Astrocyte (in vitro differentiated cells and primary cell): ENCODE measurements at regions not wholly inside any gene's neighbourhood (a gene's known extent, or its start where the extent isn't known, plus 50 kb on each side); places are given as distances from the start of the nearest gene placed in this dataset.

ENCODE experiments used
- DNase-seq: peaks from one replicate; pipeline ENCODE4 v3.0.0-alpha.2; 2010; ENCODE audit warnings: low read depth
- FAIRE-seq: peaks from 2 replicates; lab custom pipeline; 2011; peaks lifted over from hg19 to GRCh38; lab: Jason Lieb, UNC
- H2AFZ ChIP-seq: 2 replicates; pipeline ENCODE4 v1.6.0; 2012; ENCODE audit warnings: low read depth, low read length, inconsistent platforms
- H3K27ac ChIP-seq: 2 replicates; pipeline ENCODE4 v1.5.1; 2011; ENCODE audit warnings: low read depth, low read length, inconsistent platforms
- H3K27me3 ChIP-seq: 2 replicates; pipeline ENCODE4 v1.6.0; 2011; ENCODE audit warnings: low read length, inconsistent platforms; ENCODE audit not compliant: insufficient read depth
- H3K36me3 ChIP-seq: 2 replicates; pipeline ENCODE4 v1.5.1; 2011; ENCODE audit warnings: low read length, inconsistent platforms; ENCODE audit not compliant: insufficient read depth
- H3K4me1 ChIP-seq: 2 replicates; pipeline ENCODE4 v1.5.1; 2011; ENCODE audit warnings: low read length, inconsistent platforms; ENCODE audit not compliant: insufficient read depth
- H3K4me2 ChIP-seq: 2 replicates; pipeline ENCODE4 v1.6.0; 2012; ENCODE audit warnings: low read length, inconsistent platforms
- H3K4me3 ChIP-seq: 2 replicates; pipeline ENCODE4 v1.5.1; 2011; ENCODE audit warnings: low read depth, mild to moderate bottlenecking, low read length, inconsistent platforms; ENCODE audit not compliant: insufficient read depth
- H3K79me2 ChIP-seq: 2 replicates; pipeline ENCODE4 v1.6.0; 2012; ENCODE audit warnings: mild to moderate bottlenecking, low read length, inconsistent platforms; ENCODE audit not compliant: insufficient read depth
- H3K9ac ChIP-seq: 2 replicates; pipeline ENCODE4 v1.6.0; 2012; ENCODE audit warnings: mild to moderate bottlenecking, low read length, inconsistent platforms
- H3K9me3 ChIP-seq: 2 replicates; pipeline ENCODE4 v1.5.1; 2012; ENCODE audit warnings: low read depth, mild to moderate bottlenecking, low read length, inconsistent platforms; ENCODE audit not compliant: insufficient read depth
- H4K20me1 ChIP-seq: 2 replicates; pipeline ENCODE4 v1.6.0; 2012; ENCODE audit warnings: low read length, inconsistent platforms; ENCODE audit not compliant: insufficient read depth
- H3K27ac Mint-ChIP-seq: one replicate; pipeline ENCODE4 v1.8.0; 2021; ENCODE audit warnings: mild to moderate bottlenecking, mixed read lengths; ENCODE audit not compliant: unreplicated experiment
- H3K27me3 Mint-ChIP-seq: one replicate; pipeline ENCODE4 v1.8.0; 2021; ENCODE audit warnings: low read depth, mixed read lengths; ENCODE audit not compliant: unreplicated experiment
- H3K36me3 Mint-ChIP-seq: one replicate; pipeline ENCODE4 v1.8.0; 2021; ENCODE audit warnings: low read depth, mixed read lengths; ENCODE audit not compliant: unreplicated experiment
- H3K4me1 Mint-ChIP-seq: one replicate; pipeline ENCODE4 v1.8.0; 2021; ENCODE audit warnings: low read depth, mixed read lengths; ENCODE audit not compliant: unreplicated experiment
- H3K4me3 Mint-ChIP-seq: one replicate; pipeline ENCODE4 v1.8.0; 2021; ENCODE audit warnings: mild to moderate bottlenecking, moderate library complexity, mixed read lengths; ENCODE audit not compliant: unreplicated experiment
- H3K9me3 Mint-ChIP-seq: one replicate; pipeline ENCODE4 v1.8.0; 2021; ENCODE audit warnings: mild to moderate bottlenecking, mixed read lengths; ENCODE audit not compliant: unreplicated experiment
- EZH2 ChIP-seq: IDR thresholded peaks from 2 replicates; pipeline ENCODE4 v1.6.1; 2012; ENCODE audit warnings: mild to moderate bottlenecking, low read length, inconsistent platforms; ENCODE audit not compliant: insufficient read depth
- TF ChIP-seq, protein P1 (sequence below): IDR thresholded peaks from 2 replicates; pipeline ENCODE4 v1.5.1; 2011; ENCODE audit warnings: low read depth, mild to moderate bottlenecking, inconsistent platforms, low read length, moderate library complexity; ENCODE audit not compliant: insufficient read depth

- no peaks in the 10 kb centered on the region for H3K4me1 Mint-ChIP-seq
- Histone ChIP-seq H3K27me3 (no peaks in the 10 kb centered on the region), H3K27ac (no peak overlapping the region), H4K20me1 (no peaks in the 10 kb centered on the region), H3K9ac (no peak overlapping the region), H2AFZ (no peak overlapping the region), H3K79me2 (no peaks in the 10 kb centered on the region), H3K4me2 (no peak overlapping the region), H3K36me3 (no peaks in the 10 kb centered on the region), H3K4me1 (no peaks in the 10 kb centered on the region), H3K9me3 (no peaks in the 10 kb centered on the region), H3K4me3 (no peak overlapping the region)
- peaks cover 9% of the 10 kb centered on the region for H3K9me3 Mint-ChIP-seq
- peaks cover 2% of the 10 kb centered on the region for H3K36me3 Mint-ChIP-seq
- H3K4me3 Mint-ChIP-seq: no peak overlapping the region
- peak; percentile 77 for FAIRE-seq
- H3K27ac Mint-ChIP-seq: no peak overlapping the region
- H3K27me3 Mint-ChIP-seq: peaks cover 2% of the 10 kb centered on the region
- no peak for DNase-seq
- TF ChIP-seq EZH2: no peak
- TF ChIP-seq, protein P1, sequence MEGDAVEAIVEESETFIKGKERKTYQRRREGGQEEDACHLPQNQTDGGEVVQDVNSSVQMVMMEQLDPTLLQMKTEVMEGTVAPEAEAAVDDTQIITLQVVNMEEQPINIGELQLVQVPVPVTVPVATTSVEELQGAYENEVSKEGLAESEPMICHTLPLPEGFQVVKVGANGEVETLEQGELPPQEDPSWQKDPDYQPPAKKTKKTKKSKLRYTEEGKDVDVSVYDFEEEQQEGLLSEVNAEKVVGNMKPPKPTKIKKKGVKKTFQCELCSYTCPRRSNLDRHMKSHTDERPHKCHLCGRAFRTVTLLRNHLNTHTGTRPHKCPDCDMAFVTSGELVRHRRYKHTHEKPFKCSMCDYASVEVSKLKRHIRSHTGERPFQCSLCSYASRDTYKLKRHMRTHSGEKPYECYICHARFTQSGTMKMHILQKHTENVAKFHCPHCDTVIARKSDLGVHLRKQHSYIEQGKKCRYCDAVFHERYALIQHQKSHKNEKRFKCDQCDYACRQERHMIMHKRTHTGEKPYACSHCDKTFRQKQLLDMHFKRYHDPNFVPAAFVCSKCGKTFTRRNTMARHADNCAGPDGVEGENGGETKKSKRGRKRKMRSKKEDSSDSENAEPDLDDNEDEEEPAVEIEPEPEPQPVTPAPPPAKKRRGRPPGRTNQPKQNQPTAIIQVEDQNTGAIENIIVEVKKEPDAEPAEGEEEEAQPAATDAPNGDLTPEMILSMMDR: no peak
Measured at GRCh38 chr10:3385487-3385886, 212.9 kb upstream of the PITRM1 start.

DNA sequence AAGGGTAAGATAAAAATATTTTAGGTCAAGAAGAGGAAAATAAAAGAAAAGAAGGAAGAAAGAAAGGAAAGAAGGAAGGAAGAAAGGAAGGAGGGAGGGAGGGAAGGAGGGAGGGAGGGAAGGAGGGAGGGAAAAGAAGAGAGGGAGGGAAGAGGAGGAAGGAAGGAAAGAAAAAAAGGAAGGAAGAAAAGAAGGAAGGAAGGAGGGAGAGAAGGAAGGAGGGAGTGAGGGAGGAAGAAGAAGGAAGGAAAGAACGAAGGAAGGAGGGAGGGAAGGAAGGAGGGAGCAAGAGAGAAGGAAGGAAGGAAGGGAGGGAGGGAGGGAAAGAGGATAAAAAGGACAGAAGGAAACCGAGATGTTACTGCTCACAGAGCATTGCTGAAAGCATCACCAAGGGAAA, 209.5 kb upstream of the PITRM1 start:
- Histone ChIP-seq H3K4me3 (no peak overlapping the region), H3K36me3 (no peaks in the 10 kb centered on the region), H4K20me1 (no peaks in the 10 kb centered on the region), H3K9me3 (no peaks in the 10 kb centered on the region), H3K27me3 (no peaks in the 10 kb centered on the region), H3K9ac (no peak overlapping the region), H3K4me1 (no peaks in the 10 kb centered on the region), H3K4me2 (no peak overlapping the region), H3K79me2 (no peaks in the 10 kb centered on the region), H2AFZ (no peak overlapping the region), H3K27ac (no peak overlapping the region)
- peaks cover 9% of the 10 kb centered on the region for H3K9me3 Mint-ChIP-seq
- TF ChIP-seq, protein P1: no peak
- no peak for TF ChIP-seq EZH2
- H3K27ac Mint-ChIP-seq: no peak overlapping the region
- no peak for DNase-seq
- H3K27me3 Mint-ChIP-seq: peaks cover 2% of the 10 kb centered on the region
- H3K36me3 Mint-ChIP-seq: peaks cover 2% of the 10 kb centered on the region
- H3K4me1 Mint-ChIP-seq: no peaks in the 10 kb centered on the region
- H3K4me3 Mint-ChIP-seq: no peak overlapping the region
- no peak for FAIRE-seq

DNA sequence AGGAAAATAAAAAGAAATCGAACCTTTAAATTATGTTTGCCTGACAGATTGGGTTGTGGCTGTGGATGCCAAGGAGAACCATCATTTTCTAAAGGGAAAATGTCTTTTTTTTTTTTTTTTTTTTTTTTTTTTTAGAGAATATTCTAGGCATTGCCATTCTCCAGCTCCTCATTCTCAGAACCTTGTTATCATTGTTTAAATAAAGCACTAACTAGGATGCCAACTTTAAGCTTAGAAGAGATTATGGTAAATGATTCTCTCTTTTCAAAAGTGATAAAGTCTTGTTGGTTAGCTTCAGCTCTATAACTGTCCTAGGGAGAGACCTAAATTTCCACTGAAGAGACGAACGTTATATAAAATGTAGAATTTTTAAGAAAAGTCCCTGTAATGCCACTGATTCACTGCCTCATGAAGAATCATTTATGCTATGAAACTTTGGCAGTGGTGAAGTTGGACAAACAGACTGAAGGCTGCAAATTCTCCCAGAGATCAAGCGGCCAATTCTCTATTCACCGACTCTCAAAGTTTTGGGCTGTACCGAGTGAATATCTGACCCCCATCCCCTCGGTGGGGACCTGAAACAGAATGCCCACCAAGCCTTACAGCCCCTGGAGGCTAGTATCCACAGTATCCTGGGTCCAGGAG, 207.9 kb upstream of the PITRM1 start:
- FAIRE-seq: no peak
- no peak for DNase-seq
- Histone ChIP-seq H3K27ac (no peak overlapping the region), H3K79me2 (no peaks in the 10 kb centered on the region), H2AFZ (no peak overlapping the region), H3K4me3 (no peak overlapping the region), H4K20me1 (no peaks in the 10 kb centered on the region), H3K4me2 (no peak overlapping the region), H3K4me1 (no peaks in the 10 kb centered on the region), H3K27me3 (no peaks in the 10 kb centered on the region), H3K9me3 (no peaks in the 10 kb centered on the region), H3K36me3 (no peaks in the 10 kb centered on the region), H3K9ac (no peak overlapping the region)
- Mint-ChIP-seq H3K27ac (no peak overlapping the region), H3K9me3 (peaks cover 8% of the 10 kb centered on the region), H3K4me3 (no peak overlapping the region), H3K27me3 (peaks cover 6% of the 10 kb centered on the region), H3K4me1 (no peaks in the 10 kb centered on the region), H3K36me3 (peaks cover 2% of the 10 kb centered on the region)
- TF ChIP-seq EZH2: no peak
- TF ChIP-seq, protein P1: no peak
